UCSD-AML1 (cell line): ENCODE measurements at regions not wholly inside any gene's neighbourhood (a gene's known extent, or its start where the extent isn't known, plus 50 kb on each side); places are given as distances from the start of the nearest gene placed in this dataset.

Experiments
- DNase-seq: peaks from one replicate; lab custom pipeline; 2025; ENCODE audit not compliant: unreplicated experiment; lab: John Stamatoyannopoulos, UW

DNA sequence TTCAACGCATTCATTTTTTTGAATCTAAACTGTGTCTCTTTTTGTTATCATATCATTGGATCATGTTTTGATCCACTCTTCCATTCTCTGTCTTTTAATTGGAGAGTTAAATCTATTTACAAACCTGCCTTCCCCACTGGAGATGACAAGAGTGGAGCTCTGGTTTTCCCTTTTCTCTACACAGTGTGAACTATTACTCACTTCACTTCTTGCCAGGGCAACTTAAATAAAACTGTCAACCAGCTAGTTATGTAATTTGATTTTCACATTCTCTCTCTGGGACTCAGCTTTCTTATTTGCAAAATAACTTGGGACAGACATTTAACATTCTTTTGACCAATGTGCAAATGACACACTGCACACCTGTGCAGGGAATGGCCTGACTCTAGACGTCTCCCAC, 230.8 kb upstream of the CST7 start:
- no peak for DNase-seq

DNA sequence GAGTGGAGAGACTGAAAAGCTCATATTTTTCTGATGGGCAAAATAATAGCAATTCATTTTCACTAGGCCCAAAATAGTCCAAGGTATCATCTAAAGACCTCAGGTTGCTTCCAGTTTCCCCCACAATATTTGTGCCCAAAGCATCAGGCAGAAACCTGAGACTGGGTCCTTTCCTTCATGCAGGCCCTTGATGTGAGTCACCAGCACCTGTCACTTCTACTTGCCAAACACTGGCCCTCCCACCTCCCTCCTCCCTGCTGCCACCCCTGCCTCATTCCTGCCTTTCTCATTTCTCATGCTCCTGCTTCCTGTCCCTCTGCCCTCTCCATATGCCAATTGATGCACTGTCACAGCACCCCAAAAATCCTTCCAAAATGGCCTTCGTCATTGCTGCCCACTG, 230.4 kb upstream of the CST7 start:
- no peak for DNase-seq

DNA sequence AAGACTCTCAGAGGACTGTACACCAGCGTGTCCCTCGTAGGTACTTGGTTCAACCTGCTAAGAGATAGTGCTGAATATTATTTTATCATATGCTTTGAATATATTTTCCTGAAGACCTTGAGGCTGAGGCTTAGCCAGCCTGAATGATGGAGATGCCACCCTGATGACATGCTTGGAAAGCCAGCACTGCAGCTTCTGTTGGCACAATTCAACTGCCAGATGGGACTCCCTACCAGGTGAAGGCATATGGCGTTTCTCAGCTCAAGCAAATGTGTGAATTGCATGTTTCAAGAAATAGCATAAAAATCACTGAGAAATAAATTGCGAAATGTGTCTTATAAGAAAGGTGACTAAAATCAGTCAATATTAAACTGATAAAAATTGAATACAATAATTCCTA, 228.1 kb upstream of the CST7 start:
- DNase-seq, result no peak

DNA sequence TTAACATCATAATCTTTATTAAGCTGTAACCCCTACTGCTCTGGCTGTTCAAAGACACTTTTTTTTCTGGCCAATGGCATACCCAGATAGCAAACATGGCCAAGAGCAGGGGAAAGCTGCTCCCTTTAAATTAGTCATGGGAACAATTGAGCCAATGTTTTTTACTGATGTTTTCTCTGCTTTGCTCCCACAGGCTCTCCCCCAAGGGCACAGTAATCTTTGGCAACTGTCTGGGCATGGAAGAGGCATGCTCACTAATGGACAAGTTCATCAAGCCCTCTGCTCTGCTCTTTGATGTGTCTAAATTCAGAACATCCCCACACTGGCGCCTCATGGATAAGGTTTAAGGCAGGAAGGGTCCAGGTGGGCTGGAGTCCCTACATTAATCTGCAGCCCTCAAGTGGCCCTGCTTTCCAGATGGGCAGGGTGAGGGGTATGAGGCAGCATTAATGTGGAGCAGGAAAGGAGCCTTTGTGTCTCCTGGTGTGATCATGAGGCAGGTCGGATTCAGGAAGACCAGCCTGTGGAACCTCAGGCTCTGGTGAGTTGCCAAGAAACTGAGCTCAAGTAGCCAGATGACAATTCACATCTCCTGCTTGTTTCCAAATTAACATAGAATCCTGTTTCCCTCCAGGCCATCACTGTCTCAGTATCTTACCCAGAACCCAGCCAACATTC, 227.0 kb upstream of the CST7 start:
- no peak for DNase-seq

DNA sequence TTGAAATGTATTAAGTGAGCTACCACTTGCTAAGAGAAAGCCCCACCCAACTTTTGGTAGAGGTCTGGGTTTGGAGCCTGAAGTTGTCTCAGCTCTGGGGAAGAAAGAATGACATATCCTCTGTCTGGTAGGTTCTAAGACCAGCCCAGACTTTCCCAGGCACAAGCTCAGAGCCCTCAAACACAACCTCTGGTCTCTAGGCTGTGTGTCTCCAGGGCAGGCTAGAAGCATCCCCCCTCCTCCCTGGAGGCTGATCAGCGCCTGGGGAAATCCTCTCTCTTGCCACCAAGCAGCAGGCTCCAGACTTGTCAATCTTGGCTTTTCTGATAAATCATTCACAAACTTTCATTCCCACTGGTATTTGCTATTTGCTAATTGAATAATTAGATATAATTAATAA, 226.5 kb upstream of the CST7 start:
- no peak for DNase-seq

DNA sequence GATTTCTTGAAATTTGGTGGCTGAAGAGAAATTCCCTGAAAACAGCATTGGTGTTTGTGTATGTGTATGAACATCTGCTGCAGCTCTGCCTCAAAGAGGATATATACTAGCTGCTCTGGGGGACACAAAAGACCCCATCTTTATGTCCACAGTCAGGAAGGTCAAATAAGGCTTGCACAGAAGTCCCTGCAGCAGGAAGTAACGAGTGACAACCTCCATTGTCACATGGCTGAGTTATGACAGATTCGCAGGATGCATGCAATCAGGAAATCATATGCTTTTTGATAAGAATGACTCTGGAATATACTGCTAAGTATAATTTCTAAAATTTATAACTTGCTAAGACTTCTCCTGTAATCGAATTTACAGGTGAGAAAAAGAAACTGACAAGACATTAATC, 225.9 kb upstream of the CST7 start:
- DNase-seq, result no peak

DNA sequence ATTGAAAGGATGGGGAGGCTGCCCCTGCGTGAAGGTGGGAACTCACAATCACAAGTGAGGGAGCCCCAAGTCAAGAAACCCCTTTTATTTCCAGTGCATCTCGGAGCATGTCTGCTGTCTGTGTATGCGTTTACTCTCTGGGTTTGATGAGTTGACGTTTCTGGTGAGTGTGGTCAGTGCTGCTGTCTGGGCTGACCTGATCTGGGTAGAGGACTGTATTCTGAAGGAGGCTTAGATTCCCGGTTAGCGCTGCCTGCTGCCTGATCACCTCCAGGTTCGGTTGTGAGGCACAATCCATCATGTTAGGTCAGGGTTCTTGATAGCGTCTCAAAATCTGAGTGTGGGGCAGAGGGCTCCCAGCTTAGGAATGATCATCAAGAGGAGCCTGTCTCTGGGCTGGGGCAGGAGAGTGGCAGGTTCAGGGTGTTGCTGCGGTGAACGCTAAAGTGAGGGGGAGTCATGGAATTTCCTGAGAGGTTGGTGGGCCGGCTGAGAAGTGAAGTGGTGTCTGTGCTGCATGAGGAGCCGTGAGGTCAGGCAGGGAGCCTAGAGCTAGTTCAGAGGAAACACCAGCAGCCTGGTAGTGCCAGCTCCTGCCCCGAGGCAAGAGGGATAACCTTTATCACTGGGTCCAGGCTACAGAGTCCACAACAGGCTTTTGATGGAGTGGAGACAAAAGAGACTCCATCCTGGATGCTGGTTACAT, 225.3 kb upstream of the CST7 start:
- DNase-seq, result no peak

DNA sequence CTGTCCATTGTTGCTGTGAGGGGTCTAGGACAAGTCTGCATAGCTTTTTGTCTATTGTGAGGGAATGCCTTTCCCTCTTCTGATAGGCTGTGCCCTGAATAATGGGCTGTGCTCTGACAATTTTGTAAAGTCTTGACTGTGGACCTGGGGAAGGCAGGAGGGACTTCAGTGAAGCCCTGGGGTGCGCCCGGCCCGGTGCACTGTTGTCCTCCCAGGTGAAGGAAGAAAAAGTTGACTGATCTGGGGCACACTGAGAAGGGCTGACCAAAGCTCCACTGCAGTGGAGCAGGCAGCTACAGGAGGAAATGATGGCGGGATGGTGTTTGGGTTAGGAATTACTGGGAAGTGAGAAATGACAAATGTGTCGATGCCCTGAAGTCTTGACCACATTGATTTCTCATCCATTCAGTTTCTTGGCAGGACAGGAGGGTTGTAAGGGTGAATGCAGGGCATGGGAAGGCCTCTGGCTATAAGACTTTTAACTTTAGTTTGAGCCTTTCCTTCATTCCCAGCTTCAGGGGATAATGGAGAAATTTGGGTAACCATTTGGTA, 224.0 kb upstream of the CST7 start:
- no peak for DNase-seq

DNA sequence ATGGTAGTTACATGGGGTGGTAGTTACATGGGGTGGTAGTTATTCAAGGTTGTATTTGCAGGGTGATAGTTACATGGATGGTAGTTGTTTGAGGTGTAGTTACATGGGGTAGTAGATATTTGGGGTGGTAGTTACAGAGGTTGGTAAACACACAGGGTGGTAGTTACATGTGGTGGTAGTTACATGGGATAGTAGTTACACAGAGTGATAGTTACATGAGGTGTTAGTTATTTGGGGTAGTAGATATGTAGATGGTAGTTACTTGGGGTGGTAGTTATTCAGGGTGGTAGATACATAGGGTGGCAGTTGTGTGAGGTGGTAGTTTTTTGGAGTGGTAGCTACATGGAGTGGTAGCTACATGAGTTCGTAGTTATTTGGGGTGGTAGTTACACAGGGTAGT, 221.3 kb upstream of the CST7 start:
- DNase-seq, result no peak

DNA sequence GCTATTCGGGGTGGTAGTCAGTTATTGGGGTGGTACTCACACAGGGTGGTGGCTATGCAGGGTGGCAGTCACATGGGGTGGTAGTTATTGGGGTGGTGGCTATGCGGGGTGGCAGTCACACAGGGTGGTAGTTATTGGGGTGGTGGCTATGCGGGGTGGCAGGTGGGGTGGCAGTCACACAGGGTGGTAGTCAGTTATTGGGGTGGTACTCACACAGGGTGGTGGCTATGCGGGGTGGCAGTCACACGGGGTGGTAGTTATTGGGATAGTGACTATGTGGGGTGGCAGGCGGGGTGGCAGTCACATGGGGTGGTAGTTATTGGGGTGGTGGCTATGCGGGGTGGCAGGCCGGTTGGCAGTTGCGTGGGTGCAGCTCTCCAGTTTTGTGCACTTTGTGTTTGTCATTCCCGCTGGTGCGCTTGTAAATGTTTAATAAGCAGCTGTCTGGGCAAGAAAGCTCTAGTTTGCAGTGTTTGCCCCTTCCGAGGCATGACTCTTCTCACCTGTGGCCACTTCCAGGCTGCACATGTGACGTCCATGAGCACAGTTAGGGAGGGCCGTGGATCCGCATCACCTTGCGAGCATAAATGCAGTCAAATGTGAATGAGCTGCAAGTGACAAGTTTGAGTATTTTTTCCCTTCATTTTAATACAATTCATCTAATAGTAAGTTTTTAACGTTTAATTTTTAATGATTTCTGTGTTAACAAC, 219.0 kb upstream of the CST7 start:
- no peak for DNase-seq

DNA sequence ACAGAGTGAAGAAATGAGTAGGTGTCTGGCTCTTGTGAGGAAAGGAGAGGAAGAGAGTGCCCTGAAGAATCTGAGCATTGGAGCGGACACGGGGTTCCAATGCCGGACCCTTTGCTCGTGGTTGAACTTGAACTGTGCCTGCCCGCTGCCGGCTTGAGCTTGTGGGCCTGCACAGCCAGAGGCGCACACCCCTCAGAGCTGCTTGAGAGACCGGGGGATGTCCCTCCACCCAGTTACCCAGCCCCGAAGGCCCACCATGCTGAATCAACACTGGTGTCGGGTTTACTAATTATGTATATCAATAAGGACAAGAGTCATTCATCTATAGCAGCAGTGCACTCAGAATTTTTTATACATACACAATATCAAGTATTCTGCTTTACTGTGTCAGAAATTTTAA, 218.3 kb upstream of the CST7 start:
- DNase-seq, result no peak

DNA sequence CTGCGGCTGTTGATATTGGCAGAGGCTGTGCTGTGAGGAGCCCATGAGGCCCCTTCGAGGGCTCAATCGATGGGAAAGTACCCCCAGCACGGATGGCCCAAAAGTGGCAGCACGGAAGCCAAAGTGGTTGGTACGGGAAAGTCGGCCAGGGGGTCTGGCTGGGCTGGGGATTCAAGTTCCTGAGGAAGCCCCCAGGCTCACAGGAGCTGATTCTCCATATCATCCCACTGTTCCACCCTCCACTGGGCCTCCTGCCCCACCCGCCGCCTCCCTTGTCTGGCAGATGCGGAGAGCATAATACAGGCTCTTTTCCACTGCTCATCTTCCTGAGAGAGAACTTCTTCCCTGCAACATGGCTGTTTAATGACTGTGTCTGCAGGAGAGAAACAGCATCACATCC, 217.8 kb upstream of the CST7 start:
- DNase-seq, result no peak

DNA sequence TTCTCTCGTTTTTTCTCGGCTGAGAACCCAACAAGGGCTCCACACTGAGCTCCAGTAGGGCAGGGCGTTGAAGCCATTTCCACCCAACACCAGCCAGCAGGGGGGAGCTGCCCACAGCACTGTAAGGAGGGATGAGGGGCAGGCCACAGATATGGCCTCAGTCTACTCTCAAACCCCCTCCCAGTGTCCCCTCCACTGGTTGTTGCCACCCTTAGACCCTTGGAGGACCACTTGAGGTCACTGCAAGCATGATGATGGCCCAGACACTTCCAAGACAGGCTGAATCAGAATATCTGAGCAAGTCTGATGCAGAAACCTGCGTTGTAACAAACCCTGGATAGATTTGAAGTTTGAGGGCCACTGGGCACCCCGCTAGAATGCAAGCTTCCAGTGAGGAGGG, 217.0 kb upstream of the CST7 start:
- no peak for DNase-seq

DNA sequence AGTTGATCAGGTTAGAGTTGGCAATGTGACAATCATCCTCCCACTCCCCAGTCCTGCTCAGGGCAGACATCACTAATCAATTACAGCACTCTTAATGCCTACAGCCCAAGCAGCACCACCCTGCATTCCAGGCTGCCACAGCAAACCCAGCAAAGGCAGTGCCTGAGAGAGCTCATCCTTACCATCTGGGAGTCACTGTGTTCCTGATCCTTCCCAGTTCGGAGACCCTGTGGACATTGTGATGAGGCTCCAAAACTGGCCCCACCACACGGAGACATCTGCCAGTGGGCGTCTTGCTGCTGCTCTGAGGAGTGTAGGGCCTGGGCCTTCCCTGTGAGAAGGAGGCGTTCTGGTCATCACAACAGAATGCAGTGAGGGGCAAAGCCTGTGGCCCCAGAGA, 216.5 kb upstream of the CST7 start:
- DNase-seq, result no peak

DNA sequence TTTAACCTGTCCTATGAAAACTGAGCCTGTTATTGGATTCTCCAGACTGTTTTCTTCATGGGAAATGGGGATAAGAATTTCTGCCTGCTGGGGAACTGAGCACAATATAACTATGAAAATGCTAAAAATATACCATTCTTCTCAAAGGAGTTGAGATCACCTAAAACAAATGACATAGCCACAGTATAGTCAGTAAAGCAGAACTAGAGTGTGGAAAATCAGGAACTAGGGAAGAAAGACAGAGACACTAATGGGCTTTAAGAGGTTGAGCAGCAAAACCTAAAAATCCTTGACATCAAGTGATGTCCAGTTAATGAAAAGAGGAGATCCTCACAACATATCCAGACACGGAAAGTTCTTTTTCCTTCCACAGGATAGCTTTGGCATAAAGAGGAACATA, 215.7 kb upstream of the CST7 start:
- no peak for DNase-seq

DNA sequence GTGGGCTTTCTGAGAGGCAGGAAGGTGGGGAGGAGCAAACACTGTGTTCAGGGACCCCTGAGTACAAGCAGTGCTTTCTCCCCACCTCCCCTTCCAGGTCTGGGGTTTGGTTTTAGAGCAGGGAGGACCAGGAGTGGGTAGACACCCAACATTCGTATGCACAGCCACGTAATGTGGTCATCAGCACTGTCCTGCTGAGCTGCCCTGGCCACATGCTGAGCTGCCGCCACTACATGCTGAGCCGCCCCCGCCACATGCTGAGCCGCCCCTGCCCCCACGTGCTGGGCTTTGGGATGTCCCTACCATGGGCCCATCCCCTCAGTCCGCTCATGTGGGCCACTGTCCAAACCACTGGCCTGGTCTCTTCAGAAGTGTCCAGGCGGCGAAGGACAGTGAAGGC, 214.9 kb upstream of the CST7 start:
- no peak for DNase-seq

DNA sequence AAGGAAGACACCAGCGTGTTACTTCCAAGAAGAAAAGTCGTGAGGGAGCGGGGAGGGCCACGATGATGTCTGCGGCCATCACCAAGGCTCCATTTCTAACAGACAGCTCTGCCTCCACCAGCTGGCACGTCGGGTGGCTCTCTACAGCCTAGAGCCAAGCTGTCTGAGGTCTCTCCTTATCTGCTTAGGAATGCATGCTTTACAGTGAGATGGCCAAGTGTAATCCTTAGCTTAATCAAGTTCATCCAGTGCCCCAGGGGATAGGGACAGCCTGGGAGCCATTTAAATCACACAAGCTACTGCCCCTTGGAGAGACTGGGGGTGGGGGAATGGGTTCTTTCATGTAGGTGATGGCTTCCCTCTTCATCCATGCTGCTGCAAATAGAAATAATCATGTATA, 213.8 kb upstream of the CST7 start:
- no peak for DNase-seq

DNA sequence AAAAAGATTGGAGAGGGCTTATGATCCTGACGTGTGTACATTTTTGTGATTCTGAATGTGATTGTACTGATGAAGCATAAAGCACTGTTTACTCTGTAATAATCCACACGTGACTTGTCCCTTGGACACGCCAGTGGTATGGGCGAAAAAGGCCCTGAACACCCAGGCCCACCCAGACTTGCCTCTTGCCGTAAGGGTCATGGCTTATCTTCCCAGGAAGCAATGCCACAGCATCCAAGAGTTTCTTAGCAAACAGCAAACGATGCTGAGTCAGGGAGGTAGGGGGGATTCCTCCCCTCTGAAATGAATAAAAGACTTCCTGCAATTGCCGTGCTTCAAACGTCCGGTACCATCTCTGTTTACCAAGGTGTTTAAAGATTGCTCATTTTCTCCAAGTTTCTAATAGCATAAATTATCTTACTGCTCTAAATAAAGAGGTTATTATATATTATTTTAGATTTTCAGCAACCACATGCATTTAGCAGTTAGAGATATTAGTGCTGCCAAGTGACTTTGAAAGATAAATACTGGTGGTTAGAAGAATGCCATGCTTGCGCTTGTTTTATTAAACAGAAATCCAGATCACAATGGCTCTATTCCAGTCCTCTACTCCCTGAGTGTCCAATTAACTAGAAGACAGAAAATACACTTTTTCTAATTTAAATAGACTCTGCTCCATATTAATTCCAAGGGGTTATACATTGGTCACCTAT, 212.8 kb upstream of the CST7 start:
- no peak for DNase-seq

DNA sequence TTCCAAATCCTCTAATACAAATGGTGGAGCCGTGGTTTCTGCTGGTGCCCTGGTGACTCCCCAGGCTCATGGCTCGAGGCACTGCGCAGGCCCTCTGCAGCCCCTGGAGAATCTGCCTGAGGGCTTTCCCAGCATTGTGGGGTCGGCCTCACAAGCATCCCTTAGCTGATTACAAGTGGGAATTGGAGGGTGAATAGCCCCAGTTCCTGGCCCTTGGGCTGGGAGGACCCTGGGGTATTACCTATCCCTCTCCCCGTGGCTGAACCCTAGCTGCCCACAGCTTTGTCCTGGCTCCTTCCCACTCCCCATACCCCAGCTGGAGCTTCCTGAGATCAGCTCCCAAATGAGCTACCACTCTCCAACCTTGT, 212.2 kb upstream of the CST7 start:
- DNase-seq, result no peak

DNA sequence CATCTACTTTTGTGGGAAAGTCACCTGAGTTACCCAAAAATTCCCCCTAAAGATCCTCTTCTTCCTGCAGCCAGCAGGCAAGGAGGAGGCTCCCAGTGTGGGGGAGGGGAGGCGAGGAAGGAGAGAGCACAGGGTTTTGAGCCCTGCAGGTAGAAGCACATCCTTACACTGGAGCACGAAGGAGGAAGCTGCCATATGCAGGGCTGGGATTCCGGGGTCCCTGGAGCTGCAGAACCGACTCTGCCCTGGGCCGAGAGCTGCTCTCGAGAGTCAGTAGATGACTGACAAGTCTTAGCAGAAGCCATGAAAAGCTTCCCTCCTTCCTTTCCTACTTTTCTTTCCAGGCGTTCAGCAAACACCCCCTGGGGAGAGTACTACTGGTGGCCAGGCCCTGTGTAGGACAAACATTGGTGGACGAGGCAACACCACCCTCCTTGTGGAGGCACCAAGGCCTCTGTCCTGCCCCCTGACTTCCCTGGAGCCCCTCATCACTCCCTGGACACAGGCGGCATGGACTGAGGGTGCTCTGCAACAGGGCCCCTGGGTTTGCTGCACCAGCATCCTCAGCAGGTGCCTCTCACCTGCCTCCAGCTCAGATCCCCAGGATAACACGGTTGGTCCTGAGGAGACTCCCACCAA, 211.7 kb upstream of the CST7 start:
- DNase-seq, result no peak
